ENCODE measurements at regions not wholly inside any gene's neighbourhood (a gene's known extent, or its start where the extent isn't known, plus 50 kb on each side); places are given as distances from the start of the nearest gene placed in this dataset.

DNA sequence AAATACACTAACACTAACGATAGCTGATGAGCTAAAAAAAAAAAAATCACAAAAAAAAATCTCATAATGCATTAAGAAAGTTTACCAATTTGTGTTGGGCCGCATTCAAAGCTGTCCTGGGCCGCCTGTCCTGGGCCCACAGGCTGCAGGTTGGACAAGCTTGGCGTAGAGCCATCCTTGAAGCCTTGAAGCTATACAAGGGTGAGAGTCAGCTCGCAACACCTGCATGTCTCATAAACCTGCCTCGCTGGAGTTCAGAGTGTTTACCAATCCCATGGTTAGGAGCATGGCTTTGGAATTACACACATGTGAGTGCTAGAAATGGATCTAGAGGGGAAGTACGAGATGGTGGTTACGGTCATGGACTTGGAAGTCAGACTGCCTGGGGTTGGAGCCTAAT is 453.7 kb downstream of the INSC start:
- TF ChIP-seq, protein P1, sequence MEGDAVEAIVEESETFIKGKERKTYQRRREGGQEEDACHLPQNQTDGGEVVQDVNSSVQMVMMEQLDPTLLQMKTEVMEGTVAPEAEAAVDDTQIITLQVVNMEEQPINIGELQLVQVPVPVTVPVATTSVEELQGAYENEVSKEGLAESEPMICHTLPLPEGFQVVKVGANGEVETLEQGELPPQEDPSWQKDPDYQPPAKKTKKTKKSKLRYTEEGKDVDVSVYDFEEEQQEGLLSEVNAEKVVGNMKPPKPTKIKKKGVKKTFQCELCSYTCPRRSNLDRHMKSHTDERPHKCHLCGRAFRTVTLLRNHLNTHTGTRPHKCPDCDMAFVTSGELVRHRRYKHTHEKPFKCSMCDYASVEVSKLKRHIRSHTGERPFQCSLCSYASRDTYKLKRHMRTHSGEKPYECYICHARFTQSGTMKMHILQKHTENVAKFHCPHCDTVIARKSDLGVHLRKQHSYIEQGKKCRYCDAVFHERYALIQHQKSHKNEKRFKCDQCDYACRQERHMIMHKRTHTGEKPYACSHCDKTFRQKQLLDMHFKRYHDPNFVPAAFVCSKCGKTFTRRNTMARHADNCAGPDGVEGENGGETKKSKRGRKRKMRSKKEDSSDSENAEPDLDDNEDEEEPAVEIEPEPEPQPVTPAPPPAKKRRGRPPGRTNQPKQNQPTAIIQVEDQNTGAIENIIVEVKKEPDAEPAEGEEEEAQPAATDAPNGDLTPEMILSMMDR (IDR thresholded peaks at IDR 0.05): no peak
- TF ChIP-seq POLR2A (IDR thresholded peaks at IDR 0.05) (no peak), POLR2AphosphoS5 (IDR thresholded peaks at IDR 0.05) (no peak)

Measured in breast epithelium (tissue), 3 donors.